ENCODE measurements at regions not wholly inside any gene's neighbourhood (a gene's known extent, or its start where the extent isn't known, plus 50 kb on each side); places are given as distances from the start of the nearest gene placed in this dataset.

DNA sequence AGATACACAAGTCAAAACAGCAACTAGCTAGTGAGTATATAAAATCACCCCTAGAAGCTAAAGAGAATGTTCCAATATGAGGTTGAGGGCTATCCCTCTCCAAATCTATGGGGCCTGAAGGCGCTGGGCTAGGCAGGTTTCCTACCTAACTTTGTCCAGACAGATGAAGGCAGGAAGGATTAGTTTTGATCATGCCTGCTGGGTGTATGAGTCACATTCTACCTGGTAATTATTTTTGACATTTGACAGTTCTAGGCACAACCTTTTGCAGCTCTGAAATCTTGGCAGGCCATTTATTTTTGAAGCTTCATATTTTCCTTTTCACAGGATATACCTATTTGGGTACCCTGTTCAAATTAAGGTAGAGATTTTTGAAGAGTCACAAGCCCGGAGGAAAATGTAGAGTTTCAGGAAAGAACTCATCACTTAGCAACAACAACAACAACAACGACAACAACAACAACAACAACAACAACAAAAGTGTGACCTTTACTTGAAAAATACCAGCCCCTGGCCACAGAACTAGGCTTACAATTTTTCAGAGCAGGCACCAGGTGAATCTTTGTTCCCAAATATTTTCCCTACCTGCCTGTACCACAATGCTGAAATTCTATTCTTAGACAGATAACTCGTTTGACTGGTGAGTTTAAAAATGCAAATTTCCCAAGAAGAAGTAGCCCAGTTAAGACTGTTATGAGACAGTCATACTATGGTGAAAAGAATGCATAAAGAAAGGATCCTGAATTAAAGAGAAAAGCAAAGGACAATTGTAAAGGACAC is 175.5 kb upstream of the TUT7 start:
- Histone ChIP-seq H3K4me1 (ENCODE audit: control insufficient read depth, insufficient read depth, low read length) (peaks cover 4% of the 10 kb centered on the region; the same call in 1 of the 2 replicates), H3K36me3 (ENCODE audit: control insufficient read depth, insufficient read depth, low read length) (no peaks in the 10 kb centered on the region), H2BK15ac (ENCODE audit: low read depth, low read length) (no peak overlapping the region), H3K27me3 (ENCODE audit: control insufficient read depth, insufficient read depth, low read length) (0 out of 2 replicates have a peak, but pooled peaks cover 4% of the 10 kb centered on the region), H3K9me3 (ENCODE audit: control insufficient read depth, insufficient read depth, low read length) (no peaks in the 10 kb centered on the region), H3K9ac (ENCODE audit: low read depth, low read length) (no peak overlapping the region), H2BK120ac (ENCODE audit: low read depth, low read length) (no peak overlapping the region), H4K20me1 (ENCODE audit: insufficient read depth, low read length) (no peaks in the 10 kb centered on the region), H2AK5ac (ENCODE audit: low read depth, low read length) (no peak overlapping the region), H3K9me1 (ENCODE audit: insufficient read depth, low read length) (no peaks in the 10 kb centered on the region), H2AK9ac (replicated peaks; ENCODE audit: low read depth, low read length, poor library complexity) (no peak overlapping the region), H3K4me3 (ENCODE audit: insufficient read depth, low read depth, low read length) (no peak overlapping the region), H4K8ac (ENCODE audit: low read depth in 2 of 2, low read length in 2 of 2) (no peak overlapping the region), H2BK20ac (ENCODE audit: low read depth, low read length) (no peak overlapping the region), H3K4me2 (ENCODE audit: low read depth, low read length) (no peak overlapping the region), H2BK5ac (ENCODE audit: low read depth, low read length, poor library complexity, severe bottlenecking) (no peak overlapping the region), H3K18ac (ENCODE audit: low read depth, low read length) (no peak overlapping the region), H4K91ac (ENCODE audit: insufficient read depth, low read depth, low read length) (no peak overlapping the region), H3K27ac (ENCODE audit: insufficient read depth, low read length) (no peak overlapping the region), H2AFZ (replicated peaks; ENCODE audit: low read length, poor library complexity) (no peak overlapping the region), H3K14ac (replicated peaks; ENCODE audit: low read depth, low read length) (no peak overlapping the region), H3K56ac (ENCODE audit: extremely low read depth, insufficient read depth, low read length) (no peak overlapping the region), H3K4ac (ENCODE audit: low read depth, low read length) (no peak overlapping the region), H3K79me1 (ENCODE audit: low read depth in 1 of 2, low read length in 2 of 2) (no peaks in the 10 kb centered on the region), H4K5ac (ENCODE audit: low read depth, low read length) (no peak overlapping the region), H3K23ac (ENCODE audit: low read depth, low read length) (no peak overlapping the region)
- no CpG with 5 or more reads among the region's 4 CpGs for WGBS, 2 experiments (ENCODE audit: extremely low coverage in 2 of 2, insufficient read length in 1 of 2)
- DNase-seq (no peak), ATAC-seq (ENCODE audit: low read depth) (no peak)
- no TSS peak for BruUV-seq (replicated peaks)
- ChIA-PET CTCF (interaction anchor here (0.7 kb wide), 1 partner anchor 12 kb away, joined by 4 read pairs; no protein-coding TSS in a partner anchor), POLR2A (ENCODE audit: unreplicated experiment) (no interaction called here)
- intact Hi-C loops (cut with micrococcal nuclease) (no loop called here), dilution Hi-C loops (cut with HindIII; ENCODE audit: low sequenced_read_pairs, unreplicated experiment) (no loop called here), in situ Hi-C loops (cut with MboI; ENCODE audit: low sequenced_read_pairs) (no loop called here)
- TF ChIP-seq FOS (IDR thresholded peaks at IDR 0.05; ENCODE audit: low read depth, low read length) (no peak), NFE2L2 (IDR thresholded peaks at IDR 0.05; ENCODE audit: low read depth, low read length) (no peak), SMC3 (IDR thresholded peaks at IDR 0.05; ENCODE audit: low read depth, low read length) (no peak), RCOR1 (IDR thresholded peaks at IDR 0.05; ENCODE audit: insufficient replicate concordance, low read length) (no peak), CEBPB (IDR thresholded peaks at IDR 0.05; ENCODE audit: low read depth, low read length) (no peak), RFX5 (IDR thresholded peaks at IDR 0.05; ENCODE audit: low read depth, low read length) (no peak), RAD21 (IDR thresholded peaks at IDR 0.05; ENCODE audit: low read length) (no peak), POLR2A (IDR thresholded peaks at IDR 0.05; ENCODE audit: low read depth, low read length) (no peak), BHLHE40 (IDR thresholded peaks at IDR 0.05; ENCODE audit: low read depth, low read length) (no peak), CHD1 (IDR thresholded peaks at IDR 0.05; ENCODE audit: low read depth, low read length) (no peak), MAFK (IDR thresholded peaks at IDR 0.05; ENCODE audit: low read depth, low read length) (no peak), MXI1 (IDR thresholded peaks at IDR 0.05; ENCODE audit: borderline replicate concordance, low read depth, low read length) (no peak), MAZ (IDR thresholded peaks at IDR 0.05; ENCODE audit: borderline replicate concordance, low read depth, low read length) (no peak)
- TF ChIP-seq, protein P1, sequence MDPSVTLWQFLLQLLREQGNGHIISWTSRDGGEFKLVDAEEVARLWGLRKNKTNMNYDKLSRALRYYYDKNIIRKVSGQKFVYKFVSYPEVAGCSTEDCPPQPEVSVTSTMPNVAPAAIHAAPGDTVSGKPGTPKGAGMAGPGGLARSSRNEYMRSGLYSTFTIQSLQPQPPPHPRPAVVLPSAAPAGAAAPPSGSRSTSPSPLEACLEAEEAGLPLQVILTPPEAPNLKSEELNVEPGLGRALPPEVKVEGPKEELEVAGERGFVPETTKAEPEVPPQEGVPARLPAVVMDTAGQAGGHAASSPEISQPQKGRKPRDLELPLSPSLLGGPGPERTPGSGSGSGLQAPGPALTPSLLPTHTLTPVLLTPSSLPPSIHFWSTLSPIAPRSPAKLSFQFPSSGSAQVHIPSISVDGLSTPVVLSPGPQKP (IDR thresholded peaks at IDR 0.05; ENCODE audit: borderline replicate concordance, low read depth, low read length), result no peak
- TF ChIP-seq, protein P2, sequence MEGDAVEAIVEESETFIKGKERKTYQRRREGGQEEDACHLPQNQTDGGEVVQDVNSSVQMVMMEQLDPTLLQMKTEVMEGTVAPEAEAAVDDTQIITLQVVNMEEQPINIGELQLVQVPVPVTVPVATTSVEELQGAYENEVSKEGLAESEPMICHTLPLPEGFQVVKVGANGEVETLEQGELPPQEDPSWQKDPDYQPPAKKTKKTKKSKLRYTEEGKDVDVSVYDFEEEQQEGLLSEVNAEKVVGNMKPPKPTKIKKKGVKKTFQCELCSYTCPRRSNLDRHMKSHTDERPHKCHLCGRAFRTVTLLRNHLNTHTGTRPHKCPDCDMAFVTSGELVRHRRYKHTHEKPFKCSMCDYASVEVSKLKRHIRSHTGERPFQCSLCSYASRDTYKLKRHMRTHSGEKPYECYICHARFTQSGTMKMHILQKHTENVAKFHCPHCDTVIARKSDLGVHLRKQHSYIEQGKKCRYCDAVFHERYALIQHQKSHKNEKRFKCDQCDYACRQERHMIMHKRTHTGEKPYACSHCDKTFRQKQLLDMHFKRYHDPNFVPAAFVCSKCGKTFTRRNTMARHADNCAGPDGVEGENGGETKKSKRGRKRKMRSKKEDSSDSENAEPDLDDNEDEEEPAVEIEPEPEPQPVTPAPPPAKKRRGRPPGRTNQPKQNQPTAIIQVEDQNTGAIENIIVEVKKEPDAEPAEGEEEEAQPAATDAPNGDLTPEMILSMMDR (conservative IDR thresholded peaks at IDR 0.05; ENCODE audit: low read depth, low read length), result no peak
- TF ChIP-seq, protein P3, sequence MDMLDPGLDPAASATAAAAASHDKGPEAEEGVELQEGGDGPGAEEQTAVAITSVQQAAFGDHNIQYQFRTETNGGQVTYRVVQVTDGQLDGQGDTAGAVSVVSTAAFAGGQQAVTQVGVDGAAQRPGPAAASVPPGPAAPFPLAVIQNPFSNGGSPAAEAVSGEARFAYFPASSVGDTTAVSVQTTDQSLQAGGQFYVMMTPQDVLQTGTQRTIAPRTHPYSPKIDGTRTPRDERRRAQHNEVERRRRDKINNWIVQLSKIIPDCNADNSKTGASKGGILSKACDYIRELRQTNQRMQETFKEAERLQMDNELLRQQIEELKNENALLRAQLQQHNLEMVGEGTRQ (IDR thresholded peaks at IDR 0.05; ENCODE audit: low read depth, low read length), result no peak
